ENCODE measurements at regions not wholly inside any gene's neighbourhood (a gene's known extent, or its start where the extent isn't known, plus 50 kb on each side); places are given as distances from the start of the nearest gene placed in this dataset.

GRCh38 chr2:33836628-33837027 lies 237.5 kb upstream of the FAM98A start:
- TF ChIP-seq POLR2A (IDR thresholded peaks at IDR 0.05; ENCODE audit: low read depth, low read length), result no peak
- TF ChIP-seq POLR2AphosphoS5 (IDR thresholded peaks at IDR 0.05; ENCODE audit: low read depth, low read length), result no peak
